OCI-LY7 (cell line): ENCODE measurements at regions not wholly inside any gene's neighbourhood (a gene's known extent, or its start where the extent isn't known, plus 50 kb on each side); places are given as distances from the start of the nearest gene placed in this dataset.
"Not testable (repeated sequence)": the region's sequence is repeated elsewhere in the genome, so short reads cannot be mapped to it uniquely, and the experiment has no call there.

ENCODE experiments used
- BruUV-seq: library from RNA; stranded (reverse); fragments of 400-500 nt; replicated peaks from 2 replicates; lab custom pipeline; 2021; lab: Mats Ljungman, UMichigan
- CTCF ChIA-PET: fragments of 300-600 bp; sonication (Branson Sonifier 250); formaldehyde crosslinking; loops from one replicate; lab custom pipeline; 2022; ENCODE audit warnings: antibody characterized with exemption; ENCODE audit not compliant: unreplicated experiment; lab: Charles Lee
- POLR2A ChIA-PET: fragments of 300-600 bp; sonication (Branson Sonifier 250); formaldehyde crosslinking; loops from one replicate; lab custom pipeline; 2022; ENCODE audit warnings: antibody characterized with exemption; lab: Charles Lee
- DNase-seq: peaks from one replicate; pipeline ENCODE4 v3.0.0-alpha.2; 2015; ENCODE audit warnings: low spot score
- H2AFZ ChIP-seq: fragments of 200-600 bp; sonication (generic), shearing (Covaris generic); 2 replicates; pipeline ENCODE4 v1.6.1; 2014; ENCODE audit warnings: mild to moderate bottlenecking, antibody characterized with exemption, low read length, moderate library complexity
- H3K27ac ChIP-seq: fragments of 200-600 bp; sonication (generic); 2 replicates; pipeline ENCODE4 v1.5.1; 2014; ENCODE audit warnings: mixed run types, low read depth, mild to moderate bottlenecking, moderate library complexity, low read length, inconsistent platforms; ENCODE audit not compliant: poor library complexity, severe bottlenecking
- H3K36me3 ChIP-seq: fragments of 200-600 bp; sonication (generic); 2 replicates; pipeline ENCODE4 v1.6.1; 2014; ENCODE audit warnings: mild to moderate bottlenecking, antibody characterized with exemption, low read length, moderate library complexity, mixed read lengths; ENCODE audit not compliant: insufficient read depth
- H3K4me1 ChIP-seq: fragments of 200-600 bp; sonication (generic); 2 replicates; pipeline ENCODE4 v1.5.1; 2014; ENCODE audit warnings: mild to moderate bottlenecking, low read length; ENCODE audit not compliant: insufficient read depth, poor library complexity, severe bottlenecking
- H3K4me2 ChIP-seq: fragments of 200-600 bp; sonication (generic); 2 replicates; pipeline ENCODE4 v1.6.1; 2014; ENCODE audit warnings: mild to moderate bottlenecking, low read length
- H3K4me3 ChIP-seq: fragments of 200-600 bp; sonication (generic); 2 replicates; pipeline ENCODE4 v1.5.1; 2014; ENCODE audit warnings: mild to moderate bottlenecking, low read depth, low read length; ENCODE audit not compliant: poor library complexity, severe bottlenecking
- H3K79me2 ChIP-seq: fragments of 200-600 bp; sonication (generic); 2 replicates; pipeline ENCODE4 v1.6.1; 2016; ENCODE audit warnings: low read depth, mild to moderate bottlenecking, low read length, moderate library complexity, mixed read lengths; ENCODE audit not compliant: insufficient read depth
- H3K9me2 ChIP-seq: fragments of 200-600 bp; sonication (generic); 2 replicates; pipeline ENCODE4 v1.6.1; 2016; ENCODE audit warnings: mild to moderate bottlenecking, low read length, mixed read lengths; ENCODE audit not compliant: insufficient read depth
- H3K9me3 ChIP-seq: fragments of 200-600 bp; sonication (generic); 2 replicates; pipeline ENCODE4 v1.6.1; 2014; ENCODE audit warnings: mild to moderate bottlenecking, mixed run types, low read length, mixed read lengths
- H4K20me1 ChIP-seq: fragments of 200-600 bp; sonication (generic); 2 replicates; pipeline ENCODE4 v1.6.1; 2014; ENCODE audit warnings: mild to moderate bottlenecking, antibody characterized with exemption, low read length, moderate library complexity, mixed read lengths; ENCODE audit not compliant: insufficient read depth
- EZH2phosphoT487 ChIP-seq: fragments of 200-600 bp; sonication (generic); IDR thresholded peaks from 2 replicates; pipeline ENCODE4 v1.6.1; 2018; ENCODE audit warnings: low read depth, borderline replicate concordance, mild to moderate bottlenecking, mixed run types, antibody characterized with exemption, low read length, moderate library complexity, mixed read lengths
- intact Hi-C: fragments of 100-400 bp; cut with micrococcal nuclease; formaldehyde crosslinking; loops from one replicate; pipeline ENCODE4 v1.10.0; 2022; ENCODE audit not compliant: unreplicated experiment
- TF ChIP-seq, protein P1 (sequence below): fragments of 200-600 bp; sonication (generic); conservative IDR thresholded peaks from 2 replicates; pipeline ENCODE4 v1.5.1; 2014; ENCODE audit warnings: mild to moderate bottlenecking, antibody characterized with exemption, low read length, moderate library complexity, mixed read lengths

- ChIA-PET POLR2A (interaction anchor here (0.6 kb wide), 1 partner anchor 1338 kb away, joined by 3 read pairs; no protein-coding TSS in a partner anchor), CTCF (no interaction called here)
- DNase-seq: no peak
- Histone ChIP-seq H3K4me2 (no peak overlapping the region), H3K4me3 (no peak overlapping the region), H3K4me1 (no peaks in the 10 kb centered on the region), H3K36me3 (no peaks in the 10 kb centered on the region), H3K79me2 (no peaks in the 10 kb centered on the region), H3K27ac (no peak overlapping the region), H3K9me3 (no peaks in the 10 kb centered on the region), H4K20me1 (no peaks in the 10 kb centered on the region), H2AFZ (no peak overlapping the region), H3K9me2 (no peaks in the 10 kb centered on the region)
- intact Hi-C loops: no loop called here
- no peak for TF ChIP-seq EZH2phosphoT487
- TF ChIP-seq, protein P1, sequence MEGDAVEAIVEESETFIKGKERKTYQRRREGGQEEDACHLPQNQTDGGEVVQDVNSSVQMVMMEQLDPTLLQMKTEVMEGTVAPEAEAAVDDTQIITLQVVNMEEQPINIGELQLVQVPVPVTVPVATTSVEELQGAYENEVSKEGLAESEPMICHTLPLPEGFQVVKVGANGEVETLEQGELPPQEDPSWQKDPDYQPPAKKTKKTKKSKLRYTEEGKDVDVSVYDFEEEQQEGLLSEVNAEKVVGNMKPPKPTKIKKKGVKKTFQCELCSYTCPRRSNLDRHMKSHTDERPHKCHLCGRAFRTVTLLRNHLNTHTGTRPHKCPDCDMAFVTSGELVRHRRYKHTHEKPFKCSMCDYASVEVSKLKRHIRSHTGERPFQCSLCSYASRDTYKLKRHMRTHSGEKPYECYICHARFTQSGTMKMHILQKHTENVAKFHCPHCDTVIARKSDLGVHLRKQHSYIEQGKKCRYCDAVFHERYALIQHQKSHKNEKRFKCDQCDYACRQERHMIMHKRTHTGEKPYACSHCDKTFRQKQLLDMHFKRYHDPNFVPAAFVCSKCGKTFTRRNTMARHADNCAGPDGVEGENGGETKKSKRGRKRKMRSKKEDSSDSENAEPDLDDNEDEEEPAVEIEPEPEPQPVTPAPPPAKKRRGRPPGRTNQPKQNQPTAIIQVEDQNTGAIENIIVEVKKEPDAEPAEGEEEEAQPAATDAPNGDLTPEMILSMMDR: no peak
- BruUV-seq: no TSS peak
Observed at GRCh38 chr15:92733934-92734521, 78.5 kb upstream of the FAM174B start.

GRCh38 chr15:92739246-92739645, 83.7 kb upstream of the FAM174B start:
- H3K36me3 ChIP-seq, H4K20me1 ChIP-seq, POLR2A ChIA-PET, DNase-seq, H3K9me2 ChIP-seq, H3K27ac ChIP-seq, CTCF ChIA-PET, H3K4me1 ChIP-seq, H3K9me3 ChIP-seq, H3K4me3 ChIP-seq, H3K4me2 ChIP-seq, intact Hi-C loops, H2AFZ ChIP-seq, H3K79me2 ChIP-seq, BruUV-seq: not testable (repeated sequence)

- H3K27ac ChIP-seq: no peak overlapping the region
- H3K36me3 ChIP-seq: no peaks in the 10 kb centered on the region
- no TSS peak for BruUV-seq
- no peaks in the 10 kb centered on the region for H3K79me2 ChIP-seq
- H3K4me3 ChIP-seq: no peak overlapping the region
- no peaks in the 10 kb centered on the region for H3K9me3 ChIP-seq
- POLR2A ChIA-PET: no interaction called here
- no peak overlapping the region for H2AFZ ChIP-seq
- H4K20me1 ChIP-seq: no peaks in the 10 kb centered on the region
- H3K4me2 ChIP-seq: no peak overlapping the region
- CTCF ChIA-PET: no interaction called here
- no peaks in the 10 kb centered on the region for H3K4me1 ChIP-seq
- no peaks in the 10 kb centered on the region for H3K9me2 ChIP-seq
- no peak for TF ChIP-seq EZH2phosphoT487
- TF ChIP-seq, protein P1: no peak
- DNase-seq: no peak
- intact Hi-C loops: no loop called here
Observed at GRCh38 chr15:92745845-92746271, 90.3 kb upstream of the FAM174B start.
